Sigmoid colon (tissue), 6 donors: ENCODE measurements at regions not wholly inside any gene's neighbourhood (a gene's known extent, or its start where the extent isn't known, plus 50 kb on each side); places are given as distances from the start of the nearest gene placed in this dataset.
"Not testable (repeated sequence)": the region's sequence is repeated elsewhere in the genome, so short reads cannot be mapped to it uniquely, and the experiment has no call there.

ENCODE experiments used
- DNase-seq: peaks from one replicate; pipeline ENCODE4 v3.0.0-alpha.2; 2019
- H3K27ac ChIP-seq, 4 donors: fragments of 200-600 bp; sonication (generic); one replicate each; pipeline ENCODE4 v1.5.1; 2016 to 2019; ENCODE audit warnings: mild to moderate bottlenecking in 1 of 4
- H3K27me3 ChIP-seq, 3 donors: fragments of 200-600 bp; sonication (generic); one replicate each; pipeline ENCODE4 v1.5.1; 2019; ENCODE audit warnings: mild to moderate bottlenecking in 1 of 3
- H3K36me3 ChIP-seq, 4 donors: fragments of 200-600 bp; sonication (generic); one replicate each; pipeline ENCODE4 v1.5.1; 2016 to 2019
- H3K4me1 ChIP-seq, 4 donors: fragments of 200-600 bp; sonication (generic); one replicate each; pipeline ENCODE4 v1.5.1; 2017 to 2019
- H3K4me3 ChIP-seq, 4 donors: fragments of 200-600 bp; sonication (generic); one replicate each; pipeline ENCODE4 v1.5.1; 2017 to 2019; ENCODE audit warnings: mild to moderate bottlenecking in 2 of 4, moderate library complexity in 1 of 4
- H3K9me3 ChIP-seq, 4 donors: fragments of 200-600 bp in 3 of 4; sonication (generic) in 3 of 4; one replicate each; pipeline versions ENCODE4 v1.5.1 to v1.6.1; 2013 to 2019
- CTCF ChIP-seq, 4 experiments: fragments of 450-650 bp in 3 of 4; fragments of 200-600 bp in 1 of 4; IDR thresholded peaks; one replicate each; pipeline ENCODE4 v1.5.1; 2016 to 2019; ENCODE audit warnings: antibody characterized with exemption in 4 of 4, mild to moderate bottlenecking in 3 of 4, moderate library complexity in 2 of 4
- EP300 ChIP-seq, 4 donors: sonication (generic); formaldehyde crosslinking; IDR thresholded peaks; one replicate each; pipeline ENCODE4 v1.6.1; 2017; ENCODE audit warnings: antibody characterized with exemption in 4 of 4
- POLR2A ChIP-seq, 2 donors: fragments of 450-650 bp; IDR thresholded peaks; one replicate each; pipeline ENCODE4 v1.6.1; 2016; ENCODE audit warnings: antibody characterized with exemption in 2 of 2, mild to moderate bottlenecking in 2 of 2, moderate library complexity in 2 of 2
- POLR2AphosphoS5 ChIP-seq, 4 donors: sonication (generic); formaldehyde crosslinking; IDR thresholded peaks; one replicate each; pipeline ENCODE4 v1.6.1; 2017; ENCODE audit warnings: antibody characterized with exemption in 4 of 4
- WGBS, 2 donors: extraction: QIAGEN DNeasy Blood & Tissue Kit; methylation state at CpG; one replicate each; pipeline ENCODE4 v1.1.7; 2013; 5-methylcytosine and 5-hydroxymethylcytosine counted together
- intact Hi-C: fragments of 100-400 bp; cut with DNase I; formaldehyde crosslinking; loops from one replicate; pipeline ENCODE4 v1.15.1; 2023
- donor health status: healthy with polysubstance abuse.
- donor health status: healthy.

- intact Hi-C loops, result no loop called here
- no peak for DNase-seq
Observed at GRCh38 chrY:19559161-19559560, 185.4 kb downstream of the KDM5D start.

GRCh38 chrY:19549671-19550466, 194.7 kb downstream of the KDM5D start:
- H3K36me3 ChIP-seq, result no peaks in the 10 kb centered on the region
- no peak overlapping the region for H3K27ac ChIP-seq
- 53 to 71% methylated on average over 18 of the region's 18 CpGs for WGBS, 2 donors
- H3K4me1 ChIP-seq, result no peaks in the 10 kb centered on the region
- H3K27me3 ChIP-seq, result no peaks in the 10 kb centered on the region
- intact Hi-C loops, result no loop called here
- no peak for DNase-seq
- TF ChIP-seq EP300 (IDR thresholded peaks at IDR 0.05) (no peak), POLR2AphosphoS5 (IDR thresholded peaks at IDR 0.05) (no peak), CTCF (IDR thresholded peaks at IDR 0.05) (no peak), POLR2A (IDR thresholded peaks at IDR 0.05) (no peak)
- H3K4me3 ChIP-seq, result no peak overlapping the region
- no peaks in the 10 kb centered on the region for H3K9me3 ChIP-seq

More at GRCh38 chrY:19559161-19559560, 185.4 kb downstream of the KDM5D start:
- Histone ChIP-seq H3K27me3 (no peaks in the 10 kb centered on the region), H3K4me1 (no peaks in the 10 kb centered on the region), H3K4me3 (no peak overlapping the region), H3K27ac (no peak overlapping the region), H3K36me3 (no peaks in the 10 kb centered on the region), H3K9me3 (no peaks in the 10 kb centered on the region)
- 90 to 93% methylated on average over 4 of the region's 4 CpGs for WGBS, 2 donors
- TF ChIP-seq EP300 (IDR thresholded peaks at IDR 0.05) (no peak), POLR2AphosphoS5 (IDR thresholded peaks at IDR 0.05) (no peak), POLR2A (IDR thresholded peaks at IDR 0.05) (no peak)

GRCh38 chrY:19541475-19542306, 202.8 kb downstream of the KDM5D start:
- Histone ChIP-seq H3K4me3 (no peak overlapping the region), H3K4me1 (no peaks in the 10 kb centered on the region), H3K27ac (no peak overlapping the region), H3K27me3 (no peaks in the 10 kb centered on the region), H3K9me3 (no peaks in the 10 kb centered on the region), H3K36me3 (no peaks in the 10 kb centered on the region)
- intact Hi-C loops, result no loop called here
- 46 to 71% methylated on average over 31 of the region's 31 CpGs for WGBS, 2 donors
- DNase-seq, result no peak
- TF ChIP-seq POLR2AphosphoS5 (IDR thresholded peaks at IDR 0.05) (no peak), CTCF (IDR thresholded peaks at IDR 0.05) (no peak), POLR2A (IDR thresholded peaks at IDR 0.05) (no peak), EP300 (IDR thresholded peaks at IDR 0.05) (no peak)

GRCh38 chrY:19535697-19536096, 208.8 kb downstream of the KDM5D start:
- H3K4me3 ChIP-seq, H3K36me3 ChIP-seq, H3K4me1 ChIP-seq, H3K27me3 ChIP-seq, DNase-seq, intact Hi-C loops, H3K9me3 ChIP-seq, H3K27ac ChIP-seq: not testable (repeated sequence)
- WGBS, 2 donors, result 92 to 93% methylated on average over 14 of the region's 14 CpGs

GRCh38 chrY:19521976-19522375, 222.6 kb downstream of the KDM5D start:
- intact Hi-C loops, result no loop called here
- Histone ChIP-seq H3K36me3 (no peaks in the 10 kb centered on the region), H3K27ac (no peak overlapping the region), H3K27me3 (no peaks in the 10 kb centered on the region), H3K4me1 (no peaks in the 10 kb centered on the region), H3K9me3 (no peaks in the 10 kb centered on the region), H3K4me3 (no peak overlapping the region)
- DNase-seq, result no peak
- TF ChIP-seq POLR2A (IDR thresholded peaks at IDR 0.05) (no peak), CTCF (IDR thresholded peaks at IDR 0.05) (no peak), EP300 (IDR thresholded peaks at IDR 0.05) (no peak), POLR2AphosphoS5 (IDR thresholded peaks at IDR 0.05) (no peak)
